ENCODE measurements at regions not wholly inside any gene's neighbourhood (a gene's known extent, or its start where the extent isn't known, plus 50 kb on each side); places are given as distances from the start of the nearest gene placed in this dataset.

GRCh38 chr18:31213641-31214040 lies 51.0 kb upstream of the DSC1 start:
- no peak for TF ChIP-seq CTCF (conservative IDR thresholded peaks at IDR 0.05; ENCODE audit: low read depth, low read length)
- DNase-seq (ENCODE audit: low read depth), result no peak

DNA sequence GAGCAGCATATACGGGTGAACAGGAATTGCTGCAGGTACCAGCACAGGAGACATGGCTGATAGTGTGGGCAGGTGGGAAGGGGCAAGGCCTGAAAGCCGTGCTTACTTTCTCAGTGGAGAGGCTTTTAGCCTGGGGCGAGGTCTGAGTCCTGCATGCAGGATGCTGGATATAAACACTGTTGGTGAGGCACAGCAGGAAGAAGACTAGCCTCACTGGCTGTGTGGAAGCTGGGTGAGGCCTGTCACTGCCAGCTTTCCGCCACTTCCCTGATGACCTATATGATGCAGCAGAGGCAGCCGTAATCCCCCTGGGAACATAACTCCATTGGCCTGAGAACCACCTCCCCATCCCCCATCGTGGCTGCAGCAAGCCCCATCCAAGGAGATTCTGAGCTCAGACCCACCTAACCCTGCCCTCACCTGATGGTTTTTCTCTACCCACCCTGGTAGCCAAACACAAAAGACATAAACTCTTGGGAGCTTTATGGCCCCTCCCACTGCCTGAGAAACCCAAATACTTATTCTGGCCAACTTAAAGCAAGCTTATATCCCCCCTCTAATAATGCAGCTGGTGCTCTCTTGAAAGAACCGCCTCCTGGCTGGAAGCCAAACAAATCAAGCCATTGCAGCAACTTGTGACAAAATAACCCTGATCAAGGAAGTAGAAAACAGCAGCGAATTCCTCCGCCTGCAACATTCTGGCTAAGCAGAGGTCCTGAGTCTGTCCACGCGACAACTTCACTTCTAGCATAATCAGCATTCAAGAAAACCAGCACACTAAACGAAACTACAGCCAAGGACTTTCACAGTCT lies 54.6 kb upstream of the DSC1 start:
- DNase-seq (ENCODE audit: low read depth), result no peak
- no peak overlapping the region for H3K4me3 ChIP-seq (ENCODE audit: low read depth, low read length)
- no peak for TF ChIP-seq CTCF (conservative IDR thresholded peaks at IDR 0.05; ENCODE audit: low read depth, low read length)

More at GRCh38 chr18:31213641-31214040, 51.0 kb upstream of the DSC1 start:
- H3K4me3 ChIP-seq (ENCODE audit: low read depth, low read length), result no peak overlapping the region

DNA sequence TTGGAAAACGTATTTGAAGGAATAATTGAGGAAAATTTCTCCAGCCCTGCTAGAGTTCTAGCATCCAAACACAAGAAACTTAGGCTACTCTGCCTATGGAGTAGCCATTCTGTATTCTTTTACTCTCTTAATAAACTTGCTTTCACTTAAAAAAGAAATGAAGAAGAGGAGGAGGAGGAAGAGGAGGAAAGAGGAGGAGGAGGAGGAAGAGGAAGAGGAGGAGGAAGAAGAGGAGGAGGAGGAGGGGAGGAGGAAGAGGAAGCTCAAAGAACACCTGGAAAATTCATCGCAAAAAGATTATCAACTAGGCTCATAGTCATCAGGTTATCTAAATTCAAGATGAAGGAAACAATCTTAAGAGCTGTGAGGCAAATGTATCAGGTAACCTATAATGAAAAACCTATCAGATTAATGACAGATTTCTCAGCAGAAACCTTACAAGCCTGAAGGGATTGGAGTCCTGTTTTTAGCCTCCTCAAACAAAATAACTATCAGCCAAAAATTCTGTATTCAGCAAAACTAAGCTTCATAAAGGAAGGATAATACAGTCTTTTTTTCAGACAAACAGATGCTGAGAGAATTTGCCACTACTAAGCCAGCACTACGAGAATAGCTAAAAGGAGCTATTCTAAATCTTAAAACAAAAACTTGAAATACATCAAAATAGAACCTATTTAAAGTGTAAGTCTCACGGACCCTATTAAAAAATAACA lies 56.2 kb upstream of the DSC1 start:
- no peak for TF ChIP-seq CTCF (conservative IDR thresholded peaks at IDR 0.05; ENCODE audit: low read depth, low read length)
- DNase-seq (ENCODE audit: low read depth), result no peak
- no peak overlapping the region for H3K4me3 ChIP-seq (ENCODE audit: low read depth, low read length)

GRCh38 chr18:31219395-31219794 lies 56.7 kb upstream of the DSC1 start:
- H3K4me3 ChIP-seq (ENCODE audit: low read depth, low read length), result no peak overlapping the region
- no peak for TF ChIP-seq CTCF (conservative IDR thresholded peaks at IDR 0.05; ENCODE audit: low read depth, low read length)
- no peak for DNase-seq (ENCODE audit: low read depth)

GRCh38 chr18:31223371-31223770 lies 60.7 kb upstream of the DSC1 start:
- TF ChIP-seq CTCF (conservative IDR thresholded peaks at IDR 0.05; ENCODE audit: low read depth, low read length), result no peak
- DNase-seq (ENCODE audit: low read depth), result no peak
- H3K4me3 ChIP-seq (ENCODE audit: low read depth, low read length), result no peak overlapping the region

DNA sequence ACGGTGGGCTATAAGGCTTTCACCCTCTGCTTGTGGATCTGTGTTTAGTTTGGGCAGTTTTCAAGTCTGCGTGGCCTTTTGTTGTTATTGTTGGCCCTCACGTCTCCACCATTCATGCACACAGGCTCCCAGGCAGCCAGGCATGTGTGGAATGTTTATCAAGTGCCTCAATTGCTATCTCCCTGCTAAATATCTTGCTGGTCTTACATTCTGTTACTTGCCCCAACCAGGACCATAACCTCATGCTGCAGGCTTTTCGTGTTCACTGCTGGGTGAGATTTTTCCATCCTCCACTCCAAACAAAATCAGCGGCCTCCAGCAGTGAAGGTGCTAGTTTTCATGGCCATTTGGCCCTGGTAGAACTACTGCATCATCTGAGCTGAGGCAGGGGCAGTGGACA lies 63.0 kb upstream of the DSC1 start:
- H3K4me3 ChIP-seq (ENCODE audit: low read depth, low read length), result no peak overlapping the region
- no peak for TF ChIP-seq CTCF (conservative IDR thresholded peaks at IDR 0.05; ENCODE audit: low read depth, low read length)
- DNase-seq (ENCODE audit: low read depth), result no peak
